Non-pigmented ciliary epithelial cell (primary cell): ENCODE measurements at regions not wholly inside any gene's neighbourhood (a gene's known extent, or its start where the extent isn't known, plus 50 kb on each side); places are given as distances from the start of the nearest gene placed in this dataset.

Experiments
- DNase-seq: peaks from one replicate; pipeline ENCODE4 v3.0.0-alpha.2; 2010; ENCODE audit warnings: low read depth

- no peak for DNase-seq
Measured at GRCh38 chr3:24033818-24034217, 88.7 kb downstream of the NR1D2 start.

- DNase-seq = no peak
Measured at GRCh38 chr3:24034464-24034863, 89.4 kb downstream of the NR1D2 start.

- no peak for DNase-seq
Measured at GRCh38 chr3:24037971-24038370, 92.9 kb downstream of the NR1D2 start.

- no peak for DNase-seq
Measured at GRCh38 chr3:24040311-24040710, 95.2 kb downstream of the NR1D2 start.

GRCh38 chr3:24042174-24043059 lies 97.3 kb downstream of the NR1D2 start:
- no peak for DNase-seq

- no peak for DNase-seq
Measured at GRCh38 chr3:24043168-24043567, 98.1 kb downstream of the NR1D2 start.

GRCh38 chr3:24043985-24044384 lies 98.9 kb downstream of the NR1D2 start:
- no peak for DNase-seq

GRCh38 chr3:24046214-24046613 lies 101.1 kb downstream of the NR1D2 start:
- no peak for DNase-seq

- no peak for DNase-seq
Measured at GRCh38 chr3:24047513-24047912, 102.4 kb downstream of the NR1D2 start.

- no peak for DNase-seq
Measured at GRCh38 chr3:24048843-24049242, 103.8 kb downstream of the NR1D2 start.

GRCh38 chr3:24052446-24052845 lies 107.4 kb downstream of the NR1D2 start:
- no peak for DNase-seq

- DNase-seq = no peak
Measured at GRCh38 chr3:24058940-24059705, 114.0 kb downstream of the NR1D2 start.

GRCh38 chr3:24060055-24060454 lies 115.0 kb downstream of the NR1D2 start:
- peak; percentile 24 for DNase-seq

GRCh38 chr3:24062916-24063315 lies 117.8 kb downstream of the NR1D2 start:
- DNase-seq = no peak
